Stimulated activated CD4-positive, alpha-beta T cell treated with anti-CD3 and anti-CD28 coated beads, Interleukin-12 subunit alpha, Interleukin-12 subunit beta, amount 100 ng/mL, for 48 hours (primary cell): ENCODE measurements at regions not wholly inside any gene's neighbourhood (a gene's known extent, or its start where the extent isn't known, plus 50 kb on each side); places are given as distances from the start of the nearest gene placed in this dataset.
A peak's percentile ranks its signal among the peaks of the same experiment; 100 is the strongest.
"Not testable (repeated sequence)": the region's sequence is repeated elsewhere in the genome, so short reads cannot be mapped to it uniquely, and the experiment has no call there.

ENCODE experiments used
- DNase-seq, 3 donors: peaks; one replicate each; pipeline ENCODE4 v3.0.0-alpha.2; 2020; ENCODE audit warnings: low read depth in 2 of 3, low spot score in 1 of 3

- peak in 1 of 3 donors; percentile 15 for DNase-seq
Observed at GRCh38 chr1:229139331-229140118, 131.4 kb upstream of the RAB4A start.

- DNase-seq, result no peak
Observed at GRCh38 chr1:229140119-229140396, 130.9 kb upstream of the RAB4A start.

- no peak for DNase-seq
Observed at GRCh38 chr1:229141271-229141670, 129.6 kb upstream of the RAB4A start.

DNA sequence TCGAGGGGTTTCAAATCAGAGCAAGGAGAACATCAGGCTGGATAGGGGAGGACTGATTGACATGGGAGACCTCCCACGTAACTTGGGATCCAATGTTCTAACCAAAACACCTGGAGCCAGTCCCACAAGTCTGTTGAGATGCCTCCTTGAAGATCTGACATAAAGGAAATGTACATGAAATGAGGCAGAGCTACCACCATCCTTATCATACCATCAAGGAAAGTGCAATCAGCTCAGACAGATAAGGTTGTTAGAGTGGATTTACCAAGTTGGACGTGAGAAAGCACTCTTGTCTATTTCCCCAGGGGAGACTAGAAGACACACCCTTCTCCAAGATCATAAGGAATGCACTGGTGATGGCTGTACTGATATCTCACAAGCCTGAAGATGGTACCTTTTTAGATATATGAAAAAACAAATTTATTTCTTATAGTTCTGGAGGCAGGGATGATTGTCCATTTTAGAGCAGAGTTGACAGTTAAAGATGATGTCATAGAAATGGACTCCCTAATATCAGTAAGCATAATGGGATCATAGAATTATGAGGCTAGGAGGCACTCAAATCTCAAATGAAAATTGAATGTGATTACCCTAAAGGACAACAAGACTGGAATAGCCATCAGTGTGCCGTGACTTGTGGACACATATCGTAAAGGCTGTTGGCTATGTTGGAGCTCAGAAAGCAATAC, 129.1 kb upstream of the RAB4A start:
- no peak for DNase-seq

GRCh38 chr1:229142471-229142870, 128.4 kb upstream of the RAB4A start:
- no peak for DNase-seq

- DNase-seq, result no peak
Observed at GRCh38 chr1:229146647-229147046, 124.3 kb upstream of the RAB4A start.

GRCh38 chr1:229147072-229147471, 123.8 kb upstream of the RAB4A start:
- DNase-seq, result no peak

DNA sequence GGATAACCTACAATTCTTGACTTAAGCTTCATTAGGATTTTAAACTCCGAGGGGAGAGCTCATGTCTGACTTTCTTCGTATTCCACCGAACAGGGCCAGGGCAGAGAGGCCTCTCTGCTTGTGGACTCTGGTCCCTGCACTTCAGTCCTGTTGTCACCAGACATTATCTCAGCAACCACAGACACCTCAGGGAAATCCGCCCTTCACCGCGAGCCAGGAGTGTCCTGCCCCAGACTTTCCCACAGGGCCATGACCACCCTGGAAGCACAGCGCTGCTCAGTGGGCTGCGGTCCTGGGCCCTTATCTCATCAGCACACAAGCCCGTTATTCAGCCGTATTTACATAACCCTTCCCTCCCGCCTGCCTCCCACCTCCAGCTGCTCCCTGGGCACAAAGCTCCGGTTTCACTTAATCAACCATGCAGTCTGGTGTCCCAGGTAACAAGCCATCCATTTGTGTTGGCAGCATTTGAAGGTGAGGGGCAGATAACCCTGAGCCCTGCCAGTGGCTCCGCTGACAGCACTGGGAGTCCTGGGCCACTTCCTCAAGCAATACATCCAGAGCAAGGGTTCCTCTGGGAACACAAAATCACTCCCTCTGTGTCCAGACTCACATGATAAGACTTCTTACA, 122.8 kb upstream of the RAB4A start:
- DNase-seq, result no peak

GRCh38 chr1:229148743-229149142, 122.2 kb upstream of the RAB4A start:
- no peak for DNase-seq

GRCh38 chr1:229149435-229149834, 121.5 kb upstream of the RAB4A start:
- DNase-seq, result no peak

- DNase-seq, result no peak
Observed at GRCh38 chr1:229150518-229150917, 120.4 kb upstream of the RAB4A start.

GRCh38 chr1:229151412-229151811, 119.5 kb upstream of the RAB4A start:
- not testable (repeated sequence) for DNase-seq

- DNase-seq, result no peak
Observed at GRCh38 chr1:229152311-229152710, 118.6 kb upstream of the RAB4A start.

- no peak for DNase-seq
Observed at GRCh38 chr1:229153955-229154548, 116.9 kb upstream of the RAB4A start.

- no peak for DNase-seq
Observed at GRCh38 chr1:229154811-229155210, 116.1 kb upstream of the RAB4A start.

DNA sequence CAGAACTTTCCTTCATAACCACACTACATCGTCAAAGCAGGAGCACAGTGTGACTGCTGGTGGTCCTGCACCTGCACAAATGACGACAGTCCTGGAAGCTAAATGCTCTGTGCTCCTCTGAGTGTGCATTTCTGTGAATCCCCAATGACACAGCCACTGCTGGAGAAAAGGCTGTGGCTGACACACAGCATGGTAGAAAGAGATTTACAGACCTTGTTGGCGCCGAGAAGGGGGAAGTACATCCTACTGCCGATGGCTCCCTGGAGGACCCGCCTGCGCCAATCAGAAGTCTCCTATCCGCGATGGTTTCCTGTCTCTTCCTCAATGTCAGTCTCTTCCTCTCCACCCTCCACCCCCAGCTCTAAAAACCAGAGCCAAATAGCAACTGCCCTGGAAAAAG, 115.4 kb upstream of the RAB4A start:
- peak in 1 of 3 donors; percentile 4 for DNase-seq

- DNase-seq, result no peak
Observed at GRCh38 chr1:229156872-229157271, 114.0 kb upstream of the RAB4A start.

DNA sequence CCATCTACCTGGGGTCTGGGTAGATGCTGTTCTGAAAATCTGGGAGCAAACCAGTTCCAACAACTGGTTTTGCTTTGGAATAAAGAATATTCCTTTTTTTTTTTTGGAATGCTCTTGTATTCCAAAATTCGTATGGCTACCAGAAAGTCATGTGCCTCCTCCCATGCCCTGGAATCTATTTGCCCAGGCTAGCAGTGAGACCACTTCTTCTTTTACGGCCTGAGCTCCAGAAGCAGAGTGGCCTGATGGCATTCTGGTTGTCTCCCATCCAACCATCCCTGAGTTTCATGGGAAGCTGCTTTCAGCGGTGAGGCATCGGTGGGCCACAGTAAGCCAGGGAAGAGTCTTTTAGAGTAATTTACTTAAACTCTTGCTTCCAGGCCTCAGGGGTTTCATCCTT, 113.4 kb upstream of the RAB4A start:
- DNase-seq, result no peak

- DNase-seq, result no peak
Observed at GRCh38 chr1:229158341-229158921, 112.5 kb upstream of the RAB4A start.

DNA sequence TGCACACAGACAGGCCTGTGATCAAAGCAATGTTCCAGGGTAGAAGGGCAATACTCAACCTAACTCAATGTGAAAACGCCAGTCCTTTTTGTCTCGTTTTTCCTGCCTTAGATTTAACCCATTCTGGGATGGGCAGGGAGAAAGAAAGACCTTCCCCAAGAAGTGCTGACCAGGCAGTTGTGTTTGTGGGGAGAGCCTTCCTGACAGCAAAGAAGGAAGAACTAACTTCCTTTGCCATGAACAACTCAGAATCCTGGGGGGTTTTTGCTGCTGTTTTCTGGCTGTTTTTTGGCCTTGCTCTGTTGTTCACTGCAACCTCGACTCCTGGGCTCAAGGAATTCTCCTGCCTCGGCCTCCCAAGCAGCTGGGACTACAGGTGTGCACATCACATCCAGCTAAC, 112.0 kb upstream of the RAB4A start:
- DNase-seq, result no peak

DNA sequence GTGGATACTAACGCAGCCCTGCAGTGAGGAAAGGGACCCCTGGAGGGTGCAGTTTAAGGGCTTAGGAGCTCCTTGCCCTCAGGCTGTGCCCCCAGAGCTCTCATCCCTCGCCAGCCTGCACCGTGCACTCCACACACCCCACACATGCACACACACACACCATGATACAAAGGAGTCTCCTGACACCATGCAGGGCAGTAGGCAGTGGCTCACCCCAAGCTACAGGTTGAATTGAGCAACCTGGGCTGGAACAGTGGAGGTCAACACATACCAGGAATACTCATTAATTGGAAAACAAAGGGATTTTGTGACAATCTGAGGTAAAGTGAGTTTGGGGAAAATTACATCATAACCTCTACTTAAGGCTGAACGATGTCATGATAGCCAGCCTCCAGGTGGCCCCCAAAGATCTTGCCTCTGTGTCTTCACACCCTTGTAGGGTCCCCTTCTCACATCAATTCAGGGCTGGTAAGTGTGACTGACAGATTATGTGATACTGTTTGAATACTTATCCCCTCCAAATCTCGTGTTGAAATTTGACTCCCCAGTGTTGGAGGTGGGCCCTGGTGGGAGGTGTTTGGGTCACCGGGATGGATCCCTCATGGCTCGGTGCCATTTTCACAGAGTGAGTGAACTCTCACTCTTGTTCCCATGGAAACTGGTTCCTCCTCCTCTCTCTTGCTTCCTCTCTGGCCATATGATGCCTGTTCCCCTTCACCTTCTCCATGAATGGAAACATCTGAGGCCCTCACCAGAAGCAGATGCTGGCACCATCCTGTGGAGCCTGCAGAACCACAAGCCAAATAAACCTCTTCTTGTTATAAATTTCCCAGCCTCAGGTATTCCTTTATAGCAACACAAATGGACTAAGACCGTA, 111.0 kb upstream of the RAB4A start:
- no peak for DNase-seq
